K562 (cell line): ENCODE measurements at regions not wholly inside any gene's neighbourhood (a gene's known extent, or its start where the extent isn't known, plus 50 kb on each side); places are given as distances from the start of the nearest gene placed in this dataset.
A peak's percentile ranks its signal among the peaks of the same experiment; 100 is the strongest.

ENCODE experiments used
- ATAC-seq: fragments of 200-7000 bp; cut with Tn5 transposase; 3 replicates; pipeline ENCODE4 v1.9.1; 2020; ENCODE audit warnings: moderate library complexity
- BruUV-seq: library from RNA; stranded (reverse); fragments of 400-500 nt; replicated peaks from 2 replicates; lab custom pipeline; 2021; lab: Mats Ljungman, UMichigan
- CTCF ChIA-PET: fragments of 300-600 bp; formaldehyde crosslinking; extraction: SDS; loops from one replicate; lab custom pipeline; 2021; ENCODE audit warnings: low intra/inter-chr PET ratio; lab: Yijun Ruan, JAX
- POLR2A ChIA-PET: fragments of 300-600, 350-650 bp; sonication (Branson Sonifier 250); formaldehyde crosslinking; extraction: SDS; loops from one replicate; lab custom pipeline; 2021; ENCODE audit warnings: antibody characterized with exemption, inconsistent platforms; lab: Yijun Ruan, JAX
- DNase-seq, 4 experiments: peaks; one replicate each; pipeline versions ENCODE4 v3.0.0 to v3.0.0-alpha.2; 2011 to 2018; ENCODE audit warnings: low spot score in 3 of 4, mixed read lengths in 3 of 4; ENCODE audit errors: extremely low read depth in 1 of 4
- FAIRE-seq: peaks from 2 replicates; lab custom pipeline; 2011; peaks lifted over from hg19 to GRCh38; lab: Jason Lieb, UNC
- H2AFZ ChIP-seq: 2 replicates; pipeline ENCODE4 v1.6.0; 2011; ENCODE audit warnings: low read depth, low read length, control low read depth, inconsistent platforms
- H3K27ac ChIP-seq: fragments of 200-600 bp; 3 replicates; pipeline ENCODE4 v1.8.0; 2011; ENCODE audit warnings: low read depth, mild to moderate bottlenecking, control low read depth, inconsistent platforms, low read length, moderate library complexity, mixed read lengths; ENCODE audit errors: extremely low read depth
- H3K27me3 ChIP-seq, 2 experiments: fragments of 300-600 bp in 1 of 2; 2 replicates in 1 of 2; 3 replicates in 1 of 2; pipeline versions ENCODE4 v1.6.0 to v1.8.0; 2011; ENCODE audit warnings: inconsistent platforms in 2 of 2, low read length in 2 of 2, mild to moderate bottlenecking in 1 of 2, mixed read lengths in 1 of 2, moderate library complexity in 1 of 2; ENCODE audit not compliant: control insufficient read depth in 2 of 2, insufficient read depth in 2 of 2
- H3K36me3 ChIP-seq: fragments of 300-600 bp; 3 replicates; pipeline ENCODE4 v1.8.0; 2011; ENCODE audit warnings: mild to moderate bottlenecking, low read length, inconsistent platforms; ENCODE audit not compliant: control insufficient read depth, insufficient read depth
- H3K4me1 ChIP-seq, 2 experiments: fragments of 200-600 bp in 1 of 2; replicated peaks in 1 of 2; 2 replicates in 1 of 2; 3 replicates in 1 of 2; pipeline versions ENCODE4 v1.5.1 to v1.8.0; 2011; ENCODE audit warnings: inconsistent platforms in 2 of 2, low read length in 2 of 2, mild to moderate bottlenecking in 1 of 2, mixed read lengths in 1 of 2, moderate library complexity in 1 of 2; ENCODE audit not compliant: control insufficient read depth in 2 of 2, insufficient read depth in 2 of 2
- H3K4me2 ChIP-seq: 2 replicates; pipeline ENCODE4 v1.6.1; 2011; ENCODE audit warnings: low read length, control low read depth, inconsistent platforms, mixed read lengths; ENCODE audit not compliant: insufficient read depth
- H3K4me3 ChIP-seq: fragments of 200-600 bp; sonication (generic), shearing (Covaris generic); 2 replicates; pipeline ENCODE4 v1.5.1; 2016; ENCODE audit warnings: control low read depth, inconsistent platforms
- H3K79me2 ChIP-seq: fragments of 200-600 bp; 3 replicates; pipeline ENCODE4 v1.8.0; 2011; ENCODE audit warnings: low read length, inconsistent platforms; ENCODE audit not compliant: control insufficient read depth, insufficient read depth
- H3K9ac ChIP-seq, 2 experiments: 2 replicates each; pipeline versions ENCODE4 v1.6.0 to v1.6.1; 2011; ENCODE audit warnings: low read depth in 2 of 2, low read length in 2 of 2, control low read depth in 1 of 2, inconsistent platforms in 1 of 2, mild to moderate bottlenecking in 1 of 2, mixed read lengths in 1 of 2; ENCODE audit not compliant: insufficient read depth in 1 of 2
- H3K9me1 ChIP-seq: one replicate; pipeline ENCODE4 v1.6.0; 2011; ENCODE audit warnings: inconsistent platforms, mild to moderate bottlenecking, low read length, moderate library complexity; ENCODE audit not compliant: control insufficient read depth, insufficient read depth
- H3K9me3 ChIP-seq: replicated peaks from 2 replicates; pipeline ENCODE4 v1.5.1; 2011; ENCODE audit warnings: low read depth, low read length, inconsistent platforms; ENCODE audit not compliant: control insufficient read depth, insufficient read depth
- H4K20me1 ChIP-seq: replicated peaks from 2 replicates; pipeline ENCODE4 v1.6.1; 2011; ENCODE audit warnings: low read length, inconsistent platforms, mixed read lengths; ENCODE audit not compliant: control insufficient read depth, insufficient read depth
- ASH1L ChIP-seq: fragments of 450-650 bp; IDR thresholded peaks from 2 replicates; pipeline ENCODE4 v1.6.1; 2018; ENCODE audit warnings: borderline replicate concordance, mild to moderate bottlenecking, low read depth; ENCODE audit not compliant: partially characterized antibody
- CREM ChIP-seq: IDR thresholded peaks from 2 replicates; pipeline ENCODE4 v1.6.1; 2014; ENCODE audit warnings: antibody characterized with exemption, low read depth
- ESRRB ChIP-seq: fragments of 250-450 bp; sonication (Bioruptor Pico); IDR thresholded peaks from 2 replicates; pipeline ENCODE4 v1.5.0; 2020; ENCODE audit warnings: mild to moderate bottlenecking, moderate library complexity, borderline replicate concordance
- FOSL1 ChIP-seq: fragments of 200-800 bp; sonication (Bioruptor generic); conservative IDR thresholded peaks from 2 replicates; pipeline ENCODE4 v1.6.1; 2016; ENCODE audit warnings: missing genetic modification characterization, missing compliant biosample characterization
- GABPA ChIP-seq: fragments of 200-800 bp; sonication (Bioruptor generic); conservative IDR thresholded peaks from 2 replicates; pipeline ENCODE4 v1.6.1; 2016; ENCODE audit warnings: low read depth, missing genetic modification characterization, missing compliant biosample characterization
- JUND ChIP-seq, 2 experiments: IDR thresholded peaks; 2 replicates in 1 of 2; 3 replicates in 1 of 2; pipeline ENCODE4 v1.6.1; 2011; ENCODE audit warnings: borderline replicate concordance in 2 of 2, low read depth in 2 of 2, low read length in 2 of 2, improper control_type of control experiment in 1 of 2, missing biosample characterization in 1 of 2, missing genetic modification characterization in 1 of 2, missing genetic modification reagents in 1 of 2
- KLF6 ChIP-seq: fragments of 250-450 bp; sonication (Bioruptor Pico); IDR thresholded peaks from 2 replicates; pipeline ENCODE4 v1.4.0; 2020; ENCODE audit warnings: mild to moderate bottlenecking, moderate library complexity, borderline replicate concordance
- NR2C1 ChIP-seq, 2 experiments: fragments of 450-650 bp; IDR thresholded peaks; 2 replicates each; pipeline ENCODE4 v1.6.1; 2017; ENCODE audit warnings: mild to moderate bottlenecking in 2 of 2, antibody characterized with exemption in 1 of 2, inconsistent platforms in 1 of 2, missing compliant biosample characterization in 1 of 2, missing genetic modification characterization in 1 of 2
- NR2C2 ChIP-seq, 2 experiments: fragments of 200-800 bp in 1 of 2; sonication (Bioruptor generic) in 1 of 2; sonication (generic) in 1 of 2; formaldehyde crosslinking in 1 of 2; IDR thresholded peaks; 2 replicates each; pipeline versions ENCODE4 v1.6.1 to v1.8.0; 2016 to 2022; ENCODE audit warnings: mild to moderate bottlenecking in 1 of 2, missing compliant biosample characterization in 1 of 2, missing genetic modification characterization in 1 of 2, missing genetic modification reagents in 1 of 2
- SIX5 ChIP-seq, 2 experiments: IDR thresholded peaks; 2 replicates each; pipeline ENCODE4 v1.6.1; 2011; ENCODE audit warnings: low read length in 2 of 2, borderline replicate concordance in 1 of 2, low read depth in 1 of 2, mild to moderate bottlenecking in 1 of 2, moderate library complexity in 1 of 2; ENCODE audit not compliant: insufficient read depth in 1 of 2
- ZNF589 ChIP-seq: fragments of 200-800 bp; sonication (Bioruptor generic); IDR thresholded peaks from 2 replicates; pipeline ENCODE4 v1.6.1; 2016; ENCODE audit warnings: low read depth, missing genetic modification characterization, missing compliant biosample characterization
- WGBS: fragments of 100-300 bp; shearing (Covaris generic); methylation state at CpG from one replicate; pipeline ENCODE4 v1.1.6; 2016; ENCODE audit warnings: low coverage, mixed read lengths; ENCODE audit not compliant: insufficient coverage; ENCODE audit errors: missing lambda C conversion rate; 5-methylcytosine and 5-hydroxymethylcytosine counted together
- in situ Hi-C: fragments of 300-500 bp; cut with MboI; formaldehyde crosslinking; loops from 4 replicates; pipeline ENCODE4 v1.15.0; 2018; ENCODE audit warnings: inconsistent platforms, mixed read lengths
- intact Hi-C: fragments of 100-400 bp; cut with micrococcal nuclease; formaldehyde crosslinking; loops from 2 replicates; pipeline ENCODE4 v1.14.2; 2022
- TF ChIP-seq, protein P1 (sequence below), 2 experiments: fragments of 200-800 bp in 1 of 2; sonication (Bioruptor generic) in 1 of 2; sonication (generic) in 1 of 2; formaldehyde crosslinking in 1 of 2; IDR thresholded peaks in 1 of 2; conservative IDR thresholded peaks in 1 of 2; 2 replicates each; pipeline versions ENCODE4 v1.5.0 to v1.6.1; 2016 to 2020; ENCODE audit warnings: missing compliant biosample characterization in 1 of 2, missing genetic modification characterization in 1 of 2, missing genetic modification reagents in 1 of 2
- TF ChIP-seq, protein P2 (sequence below), 2 experiments: fragments of 450-650 bp in 1 of 2; sonication (generic) in 1 of 2; formaldehyde crosslinking in 1 of 2; IDR thresholded peaks in 1 of 2; conservative IDR thresholded peaks in 1 of 2; 2 replicates each; pipeline versions ENCODE4 v1.6.1 to v1.8.1; 2016 to 2023; ENCODE audit warnings: mild to moderate bottlenecking in 2 of 2, moderate library complexity in 2 of 2, inconsistent platforms in 1 of 2, missing genetic modification reagents in 1 of 2
- TF ChIP-seq, protein P3 (sequence below), 2 experiments: fragments of 250-450 bp in 1 of 2; fragments of 450-650 bp in 1 of 2; sonication (Bioruptor Pico) in 1 of 2; IDR thresholded peaks; 2 replicates each; pipeline versions ENCODE4 v1.6.1 to v1.8.0; 2016 to 2021; ENCODE audit warnings: mild to moderate bottlenecking in 2 of 2, moderate library complexity in 2 of 2, missing compliant biosample characterization in 1 of 2, missing genetic modification characterization in 1 of 2

- H3K4me3 ChIP-seq = no peak overlapping the region
- no peaks in the 10 kb centered on the region for H3K27me3 ChIP-seq
- H3K9ac ChIP-seq = no peak overlapping the region
- H3K9me3 ChIP-seq = no peaks in the 10 kb centered on the region
- H3K9me1 ChIP-seq = no peaks in the 10 kb centered on the region
- no TSS peak for BruUV-seq
- CTCF ChIA-PET = no interaction called here
- POLR2A ChIA-PET = interaction anchor here (0.7 kb wide), 1 partner anchor 27 kb away, joined by 3 read pairs; no protein-coding TSS in a partner anchor
- intact Hi-C loops (no loop called here), in situ Hi-C loops (loop anchor here (25.0 kb wide), 1 partner anchor 297 kb away; no protein-coding TSS in a partner anchor)
- peak; percentile 70; the same call in 2 of the 3 replicates for ATAC-seq
- no peaks in the 10 kb centered on the region for H3K36me3 ChIP-seq
- H4K20me1 ChIP-seq = no peaks in the 10 kb centered on the region
- no peaks in the 10 kb centered on the region for H3K79me2 ChIP-seq
- 8% methylated on average over 8 of the region's 8 CpGs for WGBS
- H2AFZ ChIP-seq = no peak overlapping the region
- no peak for FAIRE-seq
- H3K4me2 ChIP-seq = no peak overlapping the region
- no peak overlapping the region for H3K27ac ChIP-seq
- DNase-seq = peak in 1 of 4 experiments; percentile 16
- no peaks in the 10 kb centered on the region; a peak in 2 of 5 replicates for H3K4me1 ChIP-seq
- TF ChIP-seq, protein P1, sequence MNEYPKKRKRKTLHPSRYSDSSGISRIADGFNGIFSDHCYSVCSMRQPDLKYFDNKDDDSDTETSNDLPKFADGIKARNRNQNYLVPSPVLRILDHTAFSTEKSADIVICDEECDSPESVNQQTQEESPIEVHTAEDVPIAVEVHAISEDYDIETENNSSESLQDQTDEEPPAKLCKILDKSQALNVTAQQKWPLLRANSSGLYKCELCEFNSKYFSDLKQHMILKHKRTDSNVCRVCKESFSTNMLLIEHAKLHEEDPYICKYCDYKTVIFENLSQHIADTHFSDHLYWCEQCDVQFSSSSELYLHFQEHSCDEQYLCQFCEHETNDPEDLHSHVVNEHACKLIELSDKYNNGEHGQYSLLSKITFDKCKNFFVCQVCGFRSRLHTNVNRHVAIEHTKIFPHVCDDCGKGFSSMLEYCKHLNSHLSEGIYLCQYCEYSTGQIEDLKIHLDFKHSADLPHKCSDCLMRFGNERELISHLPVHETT (CRISPR knock-in tag; conservative IDR thresholded peaks at IDR 0.05 in 1 of 2, IDR thresholded peaks at IDR 0.05 in 1 of 2) = peak in 1 of 2 experiments; percentile 61; a peak in 1 of 4 replicates
- TF ChIP-seq ZNF589 (CRISPR knock-in tag) (peak; percentile 80; the same call in 1 of the 2 replicates), ESRRB (CRISPR knock-in tag) (no peak), SIX5 (IDR thresholded peaks at IDR 0.05; ENCODE audit: borderline replicate concordance in 1 of 2, insufficient read depth in 1 of 2, low read depth in 1 of 2, low read length in 2 of 2) (no peak), CREM (peak; percentile 89), ASH1L (no peak), NR2C1 (IDR thresholded peaks at IDR 0.05) (no peak), NR2C1 (tag; IDR thresholded peaks at IDR 0.05) (peak; percentile 83), KLF6 (CRISPR knock-in tag) (peak; percentile 57; the same call in 1 of the 2 replicates), JUND (IDR thresholded peaks at IDR 0.05; ENCODE audit: borderline replicate concordance, low read depth, low read length) (peak; percentile 72), JUND (tag; IDR thresholded peaks at IDR 0.05; ENCODE audit: borderline replicate concordance, low read depth, low read length) (peak; percentile 69; the same call in 2 of the 3 replicates), NR2C2 (CRISPR knock-in tag; IDR thresholded peaks at IDR 0.05) (no peak), NR2C2 (tag; IDR thresholded peaks at IDR 0.05) (peak; percentile 79), GABPA (tag) (peak; percentile 53), FOSL1 (tag) (peak; percentile 88)
- TF ChIP-seq, protein P2, sequence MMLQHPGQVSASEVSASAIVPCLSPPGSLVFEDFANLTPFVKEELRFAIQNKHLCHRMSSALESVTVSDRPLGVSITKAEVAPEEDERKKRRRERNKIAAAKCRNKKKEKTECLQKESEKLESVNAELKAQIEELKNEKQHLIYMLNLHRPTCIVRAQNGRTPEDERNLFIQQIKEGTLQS (IDR thresholded peaks at IDR 0.05) = peak; percentile 93
- TF ChIP-seq, protein P2 (CRISPR knock-in tag; conservative IDR thresholded peaks at IDR 0.05) = no peak
- TF ChIP-seq, protein P3, sequence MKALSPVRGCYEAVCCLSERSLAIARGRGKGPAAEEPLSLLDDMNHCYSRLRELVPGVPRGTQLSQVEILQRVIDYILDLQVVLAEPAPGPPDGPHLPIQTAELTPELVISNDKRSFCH (CRISPR knock-in tag; IDR thresholded peaks at IDR 0.05) = no peak
- TF ChIP-seq, protein P3 (tag; IDR thresholded peaks at IDR 0.05) = no peak
These were observed 132.4 kb upstream of the PZP start for GRCh38 chr12:9340422-9341259.
